Right lobe of liver (tissue), 6 donors: ENCODE measurements at regions not wholly inside any gene's neighbourhood (a gene's known extent, or its start where the extent isn't known, plus 50 kb on each side); places are given as distances from the start of the nearest gene placed in this dataset.

Experiments
- ATAC-seq, 4 donors: fragments of 200-7000 bp; cut with Tn5 transposase; one replicate each; pipeline ENCODE4 v1.9.1; 2020; ENCODE audit warnings: mild to moderate bottlenecking in 4 of 4, moderate library complexity in 4 of 4
- DNase-seq, 3 donors: peaks; one replicate each; pipeline ENCODE4 v3.0.0-alpha.2; 2020
- H3K27ac ChIP-seq, 3 donors: fragments of 200-600 bp; one replicate each; pipeline ENCODE4 v1.8.0; 2022
- H3K27me3 ChIP-seq, 2 donors: fragments of 200-600 bp; one replicate each; pipeline ENCODE4 v1.8.0; 2022
- H3K36me3 ChIP-seq, 4 donors: fragments of 200-600 bp; sonication (generic) in 1 of 4; one replicate each; pipeline versions ENCODE4 v1.5.1 to v1.8.0; 2017 to 2022; ENCODE audit warnings: control low read depth in 1 of 4
- H3K4me1 ChIP-seq, 4 donors: fragments of 200-600 bp; sonication (generic) in 1 of 4; one replicate each; pipeline versions ENCODE4 v1.5.1 to v1.8.0; 2017 to 2022; ENCODE audit warnings: control low read depth in 1 of 4
- H3K4me3 ChIP-seq, 3 donors: fragments of 200-600 bp; one replicate each; pipeline ENCODE4 v1.8.0; 2022
- H3K9me3 ChIP-seq, 4 donors: fragments of 200-600 bp; sonication (generic) in 1 of 4; one replicate each; pipeline versions ENCODE4 v1.5.1 to v1.8.0; 2017 to 2022; ENCODE audit warnings: control low read depth in 1 of 4
- CTCF ChIP-seq, 4 donors: fragments of 200-600 bp in 3 of 4; fragments of 450-650 bp in 1 of 4; IDR thresholded peaks; one replicate each; pipeline versions ENCODE4 v1.5.1 to v1.8.0; 2016 to 2022; ENCODE audit warnings: antibody characterized with exemption in 4 of 4, mild to moderate bottlenecking in 2 of 4
- POLR2A ChIP-seq: fragments of 450-650 bp; IDR thresholded peaks from one replicate; pipeline ENCODE4 v1.6.1; 2017; ENCODE audit warnings: antibody characterized with exemption, mild to moderate bottlenecking
- WGBS: methylation state at CpG from one replicate; pipeline ENCODE4 v1.1.6; 2018; ENCODE audit warnings: low coverage, low lambda C conversion rate; ENCODE audit not compliant: insufficient coverage; ENCODE audit errors: missing lambda C conversion rate; 5-methylcytosine and 5-hydroxymethylcytosine counted together
- intact Hi-C, 2 donors: fragments of 100-400 bp; cut with DNase I; formaldehyde crosslinking; loops; one replicate each; pipeline versions ENCODE4 v1.11.2 to v1.14.1; 2022
- donor health status: DM: no; HTN: yes; CAD: no.
- donor health status: DM: no; HTN: no; CAD: no.
- donor health status: DM: no; HTN: no; CAD: no.
- donor health status: DM: no; HTN: yes; CAD: no.
- donor health status: DM: no; HTN: yes; CAD: no.

- Histone ChIP-seq H3K4me3 (no peak overlapping the region), H3K4me1 (peaks cover 0 to 3% (median 0%) of the 10 kb centered on the region in 4 donors), H3K36me3 (no peaks in the 10 kb centered on the region), H3K27ac (no peak overlapping the region), H3K9me3 (no peaks in the 10 kb centered on the region), H3K27me3 (no peaks in the 10 kb centered on the region)
- TF ChIP-seq POLR2A (no peak), CTCF (IDR thresholded peaks at IDR 0.05) (no peak)
- intact Hi-C loops, result no loop called here
- DNase-seq, result no peak
- ATAC-seq, result no peak
- 71% methylated on average over 4 of the region's 4 CpGs for WGBS
Measured at GRCh38 chr18:77187189-77187588, 54.6 kb upstream of the MBP start.

GRCh38 chr18:77191071-77191751 lies 58.4 kb upstream of the GALR1 start:
- TF ChIP-seq CTCF (IDR thresholded peaks at IDR 0.05) (no peak), POLR2A (no peak)
- H3K9me3 ChIP-seq, result no peaks in the 10 kb centered on the region
- no peaks in the 10 kb centered on the region for H3K36me3 ChIP-seq
- DNase-seq (no peak), ATAC-seq (no peak)
- WGBS, result 89% methylated on average over 1 of the region's 1 CpG
- H3K27me3 ChIP-seq, result no peaks in the 10 kb centered on the region
- intact Hi-C loops, result no loop called here
- H3K4me3 ChIP-seq, result no peak overlapping the region
- H3K27ac ChIP-seq, result no peak overlapping the region
- H3K4me1 ChIP-seq, result no peaks in the 10 kb centered on the region

GRCh38 chr18:77197073-77197472 lies 52.6 kb upstream of the GALR1 start:
- Histone ChIP-seq H3K36me3 (no peaks in the 10 kb centered on the region), H3K4me1 (no peaks in the 10 kb centered on the region), H3K27ac (no peak overlapping the region), H3K27me3 (no peaks in the 10 kb centered on the region), H3K4me3 (no peak overlapping the region), H3K9me3 (no peaks in the 10 kb centered on the region)
- intact Hi-C loops, result no loop called here
- TF ChIP-seq POLR2A (no peak), CTCF (IDR thresholded peaks at IDR 0.05) (no peak)
- no peak for DNase-seq
- ATAC-seq, result no peak
- WGBS, result 65% methylated on average over 2 of the region's 2 CpGs

- no CpG with 5 or more reads among the region's 16 CpGs for WGBS
- Histone ChIP-seq H3K36me3 (no peaks in the 10 kb centered on the region), H3K9me3 (no peaks in the 10 kb centered on the region), H3K27me3 (no peaks in the 10 kb centered on the region), H3K4me1 (no peaks in the 10 kb centered on the region), H3K27ac (no peak overlapping the region), H3K4me3 (no peak overlapping the region)
- intact Hi-C loops, result no loop called here
- no peak for DNase-seq
- TF ChIP-seq POLR2A, result no peak
- TF ChIP-seq CTCF (IDR thresholded peaks at IDR 0.05), result no peak
- peak in 1 of 4 donors; percentile 33 for ATAC-seq
Measured at GRCh38 chr18:77198663-77199062, 51.0 kb upstream of the GALR1 start.

GRCh38 chr18:77199707-77200106 lies 49.9 kb upstream of the GALR1 start:
- Histone ChIP-seq H3K9me3 (no peaks in the 10 kb centered on the region), H3K27me3 (no peaks in the 10 kb centered on the region), H3K4me3 (no peak overlapping the region), H3K27ac (no peak overlapping the region), H3K36me3 (no peaks in the 10 kb centered on the region), H3K4me1 (no peaks in the 10 kb centered on the region)
- DNase-seq, result no peak
- ATAC-seq, result no peak
- intact Hi-C loops, result loop anchor here (5.0 to 10.0 kb wide), 2 partner anchors 55 to 197 kb away; no protein-coding TSS in a partner anchor
- TF ChIP-seq CTCF (IDR thresholded peaks at IDR 0.05) (no peak), POLR2A (no peak)
